ENCODE measurements at regions not wholly inside any gene's neighbourhood (a gene's known extent, or its start where the extent isn't known, plus 50 kb on each side); places are given as distances from the start of the nearest gene placed in this dataset.

DNA sequence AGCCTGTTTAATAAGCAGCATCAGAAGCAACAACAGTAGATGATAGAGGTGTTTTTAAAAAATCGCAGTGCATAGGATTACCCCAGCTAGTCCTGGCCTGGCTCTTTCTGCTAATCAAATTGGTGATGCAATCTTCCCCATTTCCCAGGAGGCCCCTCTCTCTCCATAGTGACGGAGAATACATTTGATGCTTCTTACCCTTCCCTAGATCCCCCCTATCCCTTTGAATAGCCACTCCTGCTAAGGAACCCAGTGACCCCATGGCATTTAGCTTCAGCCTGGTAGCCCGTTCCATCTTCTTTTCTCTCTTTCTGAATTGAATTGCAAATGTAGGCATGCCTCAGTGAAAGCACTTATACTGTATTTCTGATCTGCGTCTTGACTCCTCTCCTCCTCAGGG, 223.6 kb upstream of the GAP43 start:
- no peak for TF ChIP-seq CTCF (conservative IDR thresholded peaks at IDR 0.05 in 1 of 2, IDR thresholded peaks at IDR 0.05 in 1 of 2; ENCODE audit: low read depth in 1 of 2, low read length in 2 of 2)
- TF ChIP-seq EZH2 (IDR thresholded peaks at IDR 0.05; ENCODE audit: low read length, missing control alignments) = no peak
